ENCODE measurements at regions not wholly inside any gene's neighbourhood (a gene's known extent, or its start where the extent isn't known, plus 50 kb on each side); places are given as distances from the start of the nearest gene placed in this dataset.
A peak's percentile ranks its signal among the peaks of the same experiment; 100 is the strongest.

- TF ChIP-seq, protein P1, sequence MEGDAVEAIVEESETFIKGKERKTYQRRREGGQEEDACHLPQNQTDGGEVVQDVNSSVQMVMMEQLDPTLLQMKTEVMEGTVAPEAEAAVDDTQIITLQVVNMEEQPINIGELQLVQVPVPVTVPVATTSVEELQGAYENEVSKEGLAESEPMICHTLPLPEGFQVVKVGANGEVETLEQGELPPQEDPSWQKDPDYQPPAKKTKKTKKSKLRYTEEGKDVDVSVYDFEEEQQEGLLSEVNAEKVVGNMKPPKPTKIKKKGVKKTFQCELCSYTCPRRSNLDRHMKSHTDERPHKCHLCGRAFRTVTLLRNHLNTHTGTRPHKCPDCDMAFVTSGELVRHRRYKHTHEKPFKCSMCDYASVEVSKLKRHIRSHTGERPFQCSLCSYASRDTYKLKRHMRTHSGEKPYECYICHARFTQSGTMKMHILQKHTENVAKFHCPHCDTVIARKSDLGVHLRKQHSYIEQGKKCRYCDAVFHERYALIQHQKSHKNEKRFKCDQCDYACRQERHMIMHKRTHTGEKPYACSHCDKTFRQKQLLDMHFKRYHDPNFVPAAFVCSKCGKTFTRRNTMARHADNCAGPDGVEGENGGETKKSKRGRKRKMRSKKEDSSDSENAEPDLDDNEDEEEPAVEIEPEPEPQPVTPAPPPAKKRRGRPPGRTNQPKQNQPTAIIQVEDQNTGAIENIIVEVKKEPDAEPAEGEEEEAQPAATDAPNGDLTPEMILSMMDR (IDR thresholded peaks at IDR 0.05; ENCODE audit: low read depth, low read length): no peak
- no peak for DNase-seq (ENCODE audit: extremely low read depth, low read depth)
Measured at GRCh38 chr4:26257850-26258249, 63.0 kb upstream of the RBPJ start.

DNA sequence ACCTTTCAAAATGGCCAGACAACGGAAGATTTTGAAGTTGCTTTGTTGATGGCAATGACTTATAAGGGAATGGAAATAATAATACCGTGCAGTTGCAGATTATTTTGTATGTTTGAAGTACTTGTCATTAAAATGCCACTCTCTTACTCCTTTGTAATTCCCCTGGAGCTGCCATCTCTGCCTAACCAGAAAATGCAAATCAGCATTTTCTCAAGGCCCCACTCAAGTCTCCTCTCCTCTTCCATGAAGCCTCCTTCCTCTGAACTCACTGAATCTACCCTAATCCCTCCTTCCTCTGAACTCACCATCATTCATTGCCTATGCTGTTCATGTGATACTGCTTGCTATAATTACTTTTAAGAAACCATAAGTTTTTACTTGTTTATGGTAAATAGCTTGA, 60.2 kb upstream of the RBPJ start:
- TF ChIP-seq, protein P1 (IDR thresholded peaks at IDR 0.05; ENCODE audit: low read depth, low read length): no peak

GRCh38 chr4:26261405-26261804, 59.4 kb upstream of the RBPJ start:
- DNase-seq (ENCODE audit: extremely low read depth, low read depth): no peak
- TF ChIP-seq, protein P1 (IDR thresholded peaks at IDR 0.05; ENCODE audit: low read depth, low read length): no peak

More for the DNA sequence above, 60.2 kb upstream of the RBPJ start:
- DNase-seq (ENCODE audit: extremely low read depth, low read depth): no peak

GRCh38 chr4:26263165-26263564, 57.6 kb upstream of the RBPJ start:
- DNase-seq (ENCODE audit: extremely low read depth, low read depth): no peak
- TF ChIP-seq, protein P1 (IDR thresholded peaks at IDR 0.05; ENCODE audit: low read depth, low read length): no peak

- TF ChIP-seq, protein P1 (IDR thresholded peaks at IDR 0.05; ENCODE audit: low read depth, low read length): no peak
Measured at GRCh38 chr4:26264109-26264508, 56.7 kb upstream of the RBPJ start.

DNA sequence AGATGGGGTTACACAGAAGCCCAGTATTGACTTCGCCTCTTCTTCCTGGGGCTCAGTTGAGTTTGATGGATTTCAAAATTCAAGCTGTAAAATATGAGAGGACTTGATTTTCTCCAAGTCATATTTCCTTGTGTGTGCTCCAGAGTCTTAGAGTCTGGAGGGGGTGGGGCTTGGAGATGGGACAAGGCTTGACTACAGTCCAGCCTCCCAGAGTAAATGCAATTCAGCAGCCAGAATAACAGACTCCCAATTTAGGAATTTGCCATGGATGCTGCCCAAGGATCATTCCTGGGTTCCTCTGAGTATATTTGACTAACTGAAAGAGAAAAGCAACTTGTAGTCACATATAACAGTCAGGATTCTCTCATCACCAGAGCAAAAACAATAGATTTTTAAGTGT, 53.7 kb upstream of the RBPJ start:
- DNase-seq (ENCODE audit: extremely low read depth, low read depth): peak; percentile 39
- TF ChIP-seq, protein P1 (IDR thresholded peaks at IDR 0.05; ENCODE audit: low read depth, low read length): no peak

More at GRCh38 chr4:26264109-26264508, 56.7 kb upstream of the RBPJ start:
- no peak for DNase-seq (ENCODE audit: extremely low read depth, low read depth)

DNA sequence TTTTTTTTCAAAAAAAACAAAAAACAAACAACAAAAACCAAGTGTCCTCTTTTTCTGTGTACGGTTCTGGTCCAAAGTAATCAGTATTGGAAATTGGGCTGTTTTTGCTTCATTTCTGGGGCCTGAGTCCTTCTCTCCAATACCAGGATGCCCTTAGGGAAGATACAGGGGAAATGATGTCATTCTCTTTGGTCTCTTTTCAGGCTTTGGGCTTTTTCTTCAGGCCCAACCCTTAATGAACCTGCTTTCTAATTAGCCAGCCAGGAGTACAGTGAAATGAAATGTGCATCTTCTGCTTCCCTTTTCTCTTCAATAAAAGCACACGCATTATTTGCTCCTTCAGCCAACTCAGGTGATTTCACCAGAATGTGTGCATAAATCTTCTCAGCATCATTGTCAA, 52.6 kb upstream of the RBPJ start:
- no peak for DNase-seq (ENCODE audit: extremely low read depth, low read depth)

More for the DNA sequence above, 52.6 kb upstream of the RBPJ start:
- TF ChIP-seq, protein P1 (IDR thresholded peaks at IDR 0.05; ENCODE audit: low read depth, low read length): no peak
